Right renal pelvis (tissue), 4 donors: ENCODE measurements at regions not wholly inside any gene's neighbourhood (a gene's known extent, or its start where the extent isn't known, plus 50 kb on each side); places are given as distances from the start of the nearest gene placed in this dataset.
A peak's percentile ranks its signal among the peaks of the same experiment; 100 is the strongest.
"Not testable (repeated sequence)": the region's sequence is repeated elsewhere in the genome, so short reads cannot be mapped to it uniquely, and the experiment has no call there.

Source experiments
- DNase-seq, 4 donors: peaks; one replicate each; pipeline ENCODE4 v3.0.0-alpha.2; 2013; ENCODE audit warnings: low read depth in 4 of 4, low spot score in 3 of 4, missing footprints in 1 of 4

- no peak for DNase-seq
These were observed 93.4 kb downstream of the ZFP64 start for GRCh38 chr20:52098186-52098585.

GRCh38 chr20:52096117-52096516 lies 95.5 kb downstream of the ZFP64 start:
- no peak for DNase-seq

- no peak for DNase-seq
These were observed 96.9 kb downstream of the ZFP64 start for GRCh38 chr20:52094693-52095092.

- no peak for DNase-seq
These were observed 98.0 kb downstream of the ZFP64 start for GRCh38 chr20:52093575-52093974.

GRCh38 chr20:52090035-52090434 lies 101.5 kb downstream of the ZFP64 start:
- no peak for DNase-seq

GRCh38 chr20:52087471-52087870 lies 104.1 kb downstream of the ZFP64 start:
- DNase-seq, result no peak

GRCh38 chr20:52086878-52087277 lies 104.7 kb downstream of the ZFP64 start:
- DNase-seq, result no peak

- no peak for DNase-seq
These were observed 106.9 kb downstream of the ZFP64 start for GRCh38 chr20:52084727-52085126.

- peak in 3 of 4 donors; percentile 50 to 65 (median 59) for DNase-seq
These were observed 107.8 kb downstream of the ZFP64 start for GRCh38 chr20:52083627-52084232.

GRCh38 chr20:52082612-52083011 lies 109.0 kb downstream of the ZFP64 start:
- DNase-seq, result no peak

- DNase-seq, result no peak
These were observed 109.8 kb downstream of the ZFP64 start for GRCh38 chr20:52081791-52082190.

- no peak for DNase-seq
These were observed 110.5 kb downstream of the ZFP64 start for GRCh38 chr20:52081066-52081465.

- no peak for DNase-seq
These were observed 113.3 kb downstream of the ZFP64 start for GRCh38 chr20:52078289-52078688.

GRCh38 chr20:52076164-52076563 lies 115.4 kb downstream of the ZFP64 start:
- DNase-seq, result no peak

GRCh38 chr20:52075400-52075799 lies 116.2 kb downstream of the ZFP64 start:
- no peak for DNase-seq

GRCh38 chr20:52071136-52071535 lies 120.4 kb downstream of the ZFP64 start:
- DNase-seq, result no peak

GRCh38 chr20:52064931-52065330 lies 126.6 kb downstream of the ZFP64 start:
- no peak for DNase-seq

GRCh38 chr20:52062452-52063209 lies 128.9 kb downstream of the ZFP64 start:
- no peak for DNase-seq

GRCh38 chr20:52060794-52061714 lies 130.5 kb downstream of the ZFP64 start:
- peak in 1 of 4 donors; percentile 28 for DNase-seq

GRCh38 chr20:52057133-52057532 lies 134.4 kb downstream of the ZFP64 start:
- not testable (repeated sequence) for DNase-seq
